Lower leg skin (tissue), 3 donors: ENCODE measurements at regions not wholly inside any gene's neighbourhood (a gene's known extent, or its start where the extent isn't known, plus 50 kb on each side); places are given as distances from the start of the nearest gene placed in this dataset.
"Not testable (repeated sequence)": the region's sequence is repeated elsewhere in the genome, so short reads cannot be mapped to it uniquely, and the experiment has no call there.

Experiments
- POLR2A ChIP-seq, 2 donors: fragments of 450-650 bp; IDR thresholded peaks; one replicate each; pipeline ENCODE4 v1.6.1; 2016 to 2017; ENCODE audit warnings: antibody characterized with exemption in 2 of 2, mild to moderate bottlenecking in 1 of 2, moderate library complexity in 1 of 2
- TF ChIP-seq, protein P1 (sequence below), 3 donors: fragments of 450-650 bp; IDR thresholded peaks; one replicate each; pipeline ENCODE4 v1.5.1; 2016; ENCODE audit warnings: antibody characterized with exemption in 3 of 3, mild to moderate bottlenecking in 3 of 3, moderate library complexity in 2 of 3

DNA sequence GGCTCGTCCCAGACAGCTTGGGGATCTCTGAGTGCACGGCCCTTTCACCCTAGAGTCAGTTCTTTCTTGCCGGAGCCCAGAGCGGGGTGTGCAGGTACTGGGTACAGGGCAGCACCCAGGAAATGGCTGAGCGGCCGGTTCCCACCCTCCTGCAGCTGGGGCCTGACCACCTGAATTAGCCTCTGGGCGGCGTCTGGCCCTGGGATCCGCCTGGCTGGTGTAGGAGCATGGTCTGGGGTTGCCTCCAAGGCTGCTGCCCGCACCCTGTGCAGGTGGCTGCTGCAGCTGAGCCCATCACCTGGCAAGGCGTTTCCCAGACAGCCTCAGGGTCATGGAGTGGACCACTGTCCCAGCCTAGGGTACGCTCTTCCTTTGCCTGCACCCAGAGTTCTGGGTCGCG is 583.7 kb downstream of the TUBA3C start:
- TF ChIP-seq POLR2A (IDR thresholded peaks at IDR 0.05), result not testable (repeated sequence)
- TF ChIP-seq, protein P1, sequence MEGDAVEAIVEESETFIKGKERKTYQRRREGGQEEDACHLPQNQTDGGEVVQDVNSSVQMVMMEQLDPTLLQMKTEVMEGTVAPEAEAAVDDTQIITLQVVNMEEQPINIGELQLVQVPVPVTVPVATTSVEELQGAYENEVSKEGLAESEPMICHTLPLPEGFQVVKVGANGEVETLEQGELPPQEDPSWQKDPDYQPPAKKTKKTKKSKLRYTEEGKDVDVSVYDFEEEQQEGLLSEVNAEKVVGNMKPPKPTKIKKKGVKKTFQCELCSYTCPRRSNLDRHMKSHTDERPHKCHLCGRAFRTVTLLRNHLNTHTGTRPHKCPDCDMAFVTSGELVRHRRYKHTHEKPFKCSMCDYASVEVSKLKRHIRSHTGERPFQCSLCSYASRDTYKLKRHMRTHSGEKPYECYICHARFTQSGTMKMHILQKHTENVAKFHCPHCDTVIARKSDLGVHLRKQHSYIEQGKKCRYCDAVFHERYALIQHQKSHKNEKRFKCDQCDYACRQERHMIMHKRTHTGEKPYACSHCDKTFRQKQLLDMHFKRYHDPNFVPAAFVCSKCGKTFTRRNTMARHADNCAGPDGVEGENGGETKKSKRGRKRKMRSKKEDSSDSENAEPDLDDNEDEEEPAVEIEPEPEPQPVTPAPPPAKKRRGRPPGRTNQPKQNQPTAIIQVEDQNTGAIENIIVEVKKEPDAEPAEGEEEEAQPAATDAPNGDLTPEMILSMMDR (IDR thresholded peaks at IDR 0.05), result not testable (repeated sequence)
